H1 (cell line): ENCODE measurements at regions not wholly inside any gene's neighbourhood (a gene's known extent, or its start where the extent isn't known, plus 50 kb on each side); places are given as distances from the start of the nearest gene placed in this dataset.

ENCODE experiments used
- CTCF ChIA-PET: fragments of 300-600 bp; sonication (Branson Sonifier 250); formaldehyde crosslinking; loops from one replicate; lab custom pipeline; 2021; ENCODE audit not compliant: partially characterized antibody; lab: Charles Lee
- POLR2A ChIA-PET: fragments of 300-600 bp; sonication (Branson Sonifier 250); formaldehyde crosslinking; loops from one replicate; lab custom pipeline; 2021; ENCODE audit warnings: inconsistent platforms; ENCODE audit not compliant: partially characterized antibody; lab: Charles Lee
- DNase-seq, 2 experiments: peaks; one replicate each; pipeline versions ENCODE4 v3.0.0 to v3.0.0-alpha.2; 2010 to 2022; ENCODE audit warnings: low spot score in 2 of 2, low read depth in 1 of 2, mixed read lengths in 1 of 2
- FAIRE-seq: peaks from 2 replicates; lab custom pipeline; 2011; peaks lifted over from hg19 to GRCh38; lab: Jason Lieb, UNC
- H2AFZ ChIP-seq: 2 replicates; pipeline ENCODE4 v1.8.1; 2012; ENCODE audit warnings: low read length, inconsistent platforms
- H2AK5ac ChIP-seq: 2 replicates; pipeline ENCODE4 v1.6.1; 2013; ENCODE audit warnings: low read depth, low read length
- H2BK120ac ChIP-seq: replicated peaks from 2 replicates; pipeline ENCODE3; 2013; ENCODE audit warnings: low read depth, low read length, inconsistent platforms
- H2BK12ac ChIP-seq: 2 replicates; pipeline ENCODE4 v1.6.1; 2013; ENCODE audit warnings: low read depth, low read length
- H2BK15ac ChIP-seq: 2 replicates; pipeline ENCODE4 v1.6.1; 2013; ENCODE audit warnings: low read length
- H2BK20ac ChIP-seq: 2 replicates; pipeline ENCODE4 v1.6.1; 2013; ENCODE audit warnings: low read length
- H2BK5ac ChIP-seq: 2 replicates; pipeline ENCODE4 v1.6.1; 2013; ENCODE audit warnings: low read depth, low read length
- H3K14ac ChIP-seq: 2 replicates; pipeline ENCODE4 v1.6.1; 2013; ENCODE audit warnings: inconsistent platforms; ENCODE audit not compliant: insufficient read length
- H3K18ac ChIP-seq: 2 replicates; pipeline ENCODE4 v1.6.1; 2013; ENCODE audit warnings: low read length; ENCODE audit errors: extremely low read depth
- H3K23ac ChIP-seq: 2 replicates; pipeline ENCODE4 v1.6.1; 2013; ENCODE audit warnings: inconsistent platforms; ENCODE audit not compliant: insufficient read length
- H3K23me2 ChIP-seq: 2 replicates; pipeline ENCODE4 v1.6.1; 2013; ENCODE audit warnings: low read depth, low read length
- H3K27ac ChIP-seq: 2 replicates; pipeline ENCODE4 v1.6.1; 2011; ENCODE audit warnings: low read depth, low read length, inconsistent platforms
- H3K27me3 ChIP-seq, 4 experiments: replicated peaks in 1 of 4; 1 replicate in 1 of 4; 2 replicates in 3 of 4; pipeline versions ENCODE4 v1.6.1 to v1.8.1; 2011 to 2013; ENCODE audit warnings: low read length in 3 of 4, mild to moderate bottlenecking in 3 of 4, inconsistent platforms in 2 of 4, mixed read lengths in 2 of 4, moderate library complexity in 1 of 4; ENCODE audit not compliant: control insufficient read depth in 3 of 4, insufficient read depth in 3 of 4; ENCODE audit errors: extremely low read depth in 1 of 4
- H3K36me3 ChIP-seq, 4 experiments: 2 replicates each; pipeline versions ENCODE4 v1.6.1 to v1.8.1; 2011 to 2013; ENCODE audit warnings: mild to moderate bottlenecking in 4 of 4, low read length in 3 of 4, moderate library complexity in 2 of 4, control low read depth in 1 of 4, inconsistent platforms in 1 of 4; ENCODE audit not compliant: insufficient read depth in 4 of 4, control insufficient read depth in 2 of 4
- H3K4ac ChIP-seq: replicated peaks from 2 replicates; pipeline ENCODE3; 2013; ENCODE audit warnings: low read length, low read depth, mixed read lengths, inconsistent platforms; ENCODE audit not compliant: insufficient read length
- H3K4me1 ChIP-seq, 4 experiments: replicated peaks in 1 of 4; 1 replicate in 1 of 4; 2 replicates in 3 of 4; pipeline versions ENCODE4 v1.6.1 to v1.8.1; 2011 to 2013; ENCODE audit warnings: low read length in 3 of 4, inconsistent platforms in 2 of 4, mixed read lengths in 1 of 4; ENCODE audit not compliant: insufficient read depth in 4 of 4, control insufficient read depth in 3 of 4
- H3K4me2 ChIP-seq, 2 experiments: 2 replicates each; pipeline versions ENCODE4 v1.6.1 to v1.8.1; 2011 to 2013; ENCODE audit warnings: low read depth in 2 of 2, low read length in 2 of 2, control low read depth in 1 of 2, inconsistent platforms in 1 of 2, mild to moderate bottlenecking in 1 of 2; ENCODE audit not compliant: insufficient read depth in 1 of 2
- H3K4me3 ChIP-seq, 4 experiments: fragments of 200-600, 300-600 bp in 1 of 4; sonication (generic), shearing (Covaris generic), sonication (Bioruptor Twin) in 1 of 4; 2 replicates each; pipeline versions ENCODE4 v1.5.1 to v1.8.1; 2011 to 2016; ENCODE audit warnings: low read length in 4 of 4, low read depth in 3 of 4, control low read depth in 2 of 4, inconsistent platforms in 2 of 4, mild to moderate bottlenecking in 2 of 4, mixed read lengths in 1 of 4, moderate library complexity in 1 of 4; ENCODE audit not compliant: insufficient read depth in 2 of 4; ENCODE audit errors: extremely low read depth in 1 of 4
- H3K56ac ChIP-seq: replicated peaks from 2 replicates; pipeline ENCODE3; 2013; ENCODE audit warnings: low read depth, mild to moderate bottlenecking, mixed read lengths, low read length, inconsistent platforms; ENCODE audit not compliant: insufficient read length
- H3K79me1 ChIP-seq: 2 replicates; pipeline ENCODE4 v1.6.1; 2013; ENCODE audit warnings: low read depth, low read length, control low read depth
- H3K79me2 ChIP-seq, 2 experiments: 2 replicates each; pipeline versions ENCODE4 v1.6.1 to v1.8.1; 2012 to 2013; ENCODE audit warnings: low read length in 2 of 2, mild to moderate bottlenecking in 2 of 2, inconsistent platforms in 1 of 2; ENCODE audit not compliant: insufficient read depth in 2 of 2, control insufficient read depth in 1 of 2
- H3K9ac ChIP-seq, 4 experiments: replicated peaks in 1 of 4; 1 replicate in 1 of 4; 2 replicates in 3 of 4; pipeline versions ENCODE4 v1.6.1 to v1.8.1; 2011 to 2013; ENCODE audit warnings: low read depth in 3 of 4, low read length in 3 of 4, control low read depth in 2 of 4, mild to moderate bottlenecking in 2 of 4, moderate library complexity in 2 of 4, inconsistent platforms in 1 of 4; ENCODE audit errors: extremely low read depth in 1 of 4
- H3K9me3 ChIP-seq, 2 experiments: 2 replicates each; pipeline versions ENCODE4 v1.6.1 to v1.8.1; 2012 to 2013; ENCODE audit warnings: mild to moderate bottlenecking in 2 of 2, moderate library complexity in 2 of 2, control low read depth in 1 of 2, inconsistent platforms in 1 of 2, low read depth in 1 of 2, low read length in 1 of 2, mixed read lengths in 1 of 2; ENCODE audit not compliant: insufficient read depth in 2 of 2
- H4K20me1 ChIP-seq, 2 experiments: replicated peaks in 1 of 2; 2 replicates each; pipeline versions ENCODE3 to v1.8.1; 2011 to 2013; ENCODE audit warnings: inconsistent platforms in 2 of 2, low read length in 2 of 2, mild to moderate bottlenecking in 1 of 2; ENCODE audit not compliant: insufficient read depth in 2 of 2, control insufficient read depth in 1 of 2
- H4K5ac ChIP-seq: 2 replicates; pipeline ENCODE4 v1.6.1; 2013; ENCODE audit warnings: low read length, low read depth, mixed read lengths, inconsistent platforms; ENCODE audit not compliant: insufficient read length
- H4K8ac ChIP-seq: 2 replicates; pipeline ENCODE4 v1.8.0; 2013; ENCODE audit warnings: mild to moderate bottlenecking, moderate library complexity, low read length, inconsistent platforms; ENCODE audit not compliant: insufficient read depth; ENCODE audit errors: extremely low read depth
- H4K91ac ChIP-seq: replicated peaks from 2 replicates; pipeline ENCODE3; 2013; ENCODE audit warnings: low read length, mixed read lengths, inconsistent platforms; ENCODE audit not compliant: insufficient read length
- EZH2 ChIP-seq: fragments of 200-600 bp; sonication (generic); IDR thresholded peaks from 2 replicates; pipeline ENCODE4 v1.7.1; 2012; ENCODE audit warnings: low read depth, mild to moderate bottlenecking, moderate library complexity, low read length, inconsistent platforms; ENCODE audit not compliant: severe bottlenecking
- GTF2F1 ChIP-seq: IDR thresholded peaks from 2 replicates; pipeline ENCODE4 v1.6.1; 2012; ENCODE audit warnings: low read depth, low read length, improper control_type of control experiment, borderline replicate concordance
- JUND ChIP-seq: IDR thresholded peaks from 2 replicates; pipeline ENCODE4 v1.6.1; 2011; ENCODE audit warnings: mild to moderate bottlenecking, improper control_type of control experiment, low read length
- KDM1A ChIP-seq: fragments of 200-600, 300-600 bp; sonication (generic); IDR thresholded peaks from 2 replicates; pipeline ENCODE4 v1.7.1; 2016; ENCODE audit warnings: mild to moderate bottlenecking, low read length, borderline replicate concordance
- POLR2AphosphoS5 ChIP-seq: IDR thresholded peaks from 2 replicates; pipeline ENCODE4 v1.6.1; 2011; ENCODE audit warnings: low read depth, low read length
- WGBS, 2 experiments: shearing (Covaris generic) in 1 of 2; methylation state at CpG; one replicate each; pipeline versions ENCODE4 v1.1.6 to v1.1.7; 2013 to 2015; ENCODE audit warnings: low lambda C conversion rate in 2 of 2, mixed read lengths in 2 of 2, inconsistent platforms in 1 of 2, low coverage in 1 of 2, missing lambda C conversion rate in 1 of 2; ENCODE audit not compliant: insufficient replicate concordance in 2 of 2, insufficient coverage in 1 of 2, insufficient read length in 1 of 2; ENCODE audit errors: extremely low coverage in 1 of 2, missing lambda C conversion rate in 1 of 2; 5-methylcytosine and 5-hydroxymethylcytosine counted together

- Histone ChIP-seq H3K14ac (no peak overlapping the region), H3K23ac (no peak overlapping the region), H3K56ac (no peak overlapping the region), H2AK5ac (no peak overlapping the region), H2BK5ac (no peak overlapping the region), H3K18ac (no peak overlapping the region), H2BK12ac (no peak overlapping the region), H2AFZ (no peak overlapping the region), H3K4me1 (no peaks in the 10 kb centered on the region), H3K27ac (no peak overlapping the region), H3K9ac (no peak overlapping the region), H4K91ac (no peak overlapping the region), H3K79me1 (no peaks in the 10 kb centered on the region), H3K36me3 (no peaks in the 10 kb centered on the region), H3K23me2 (no peaks in the 10 kb centered on the region), H2BK120ac (no peak overlapping the region), H3K79me2 (no peaks in the 10 kb centered on the region), H2BK20ac (no peak overlapping the region), H3K27me3 (no peaks in the 10 kb centered on the region), H3K4me2 (no peak overlapping the region), H2BK15ac (no peak overlapping the region), H3K4me3 (no peak overlapping the region), H4K8ac (no peak overlapping the region), H3K4ac (no peak overlapping the region), H4K5ac (no peak overlapping the region), H3K9me3 (no peaks in the 10 kb centered on the region), H4K20me1 (no peaks in the 10 kb centered on the region)
- no peak for DNase-seq
- POLR2A ChIA-PET, result no interaction called here
- WGBS, 2 experiments, result 100% methylated on average over 1 of the region's 1 CpG; no CpG with 5 or more reads in 1 of the 2 experiments
- CTCF ChIA-PET, result interaction anchor here (0.6 kb wide), 1 partner anchor 81 kb away, joined by 3 read pairs; no protein-coding TSS in a partner anchor
- no peak for FAIRE-seq
- TF ChIP-seq EZH2 (no peak), POLR2AphosphoS5 (no peak), GTF2F1 (no peak), JUND (no peak), KDM1A (no peak)
These were observed 161.3 kb upstream of the CAND1 start for GRCh38 chr12:67107751-67108269.
